ENCODE measurements at regions not wholly inside any gene's neighbourhood (a gene's known extent, or its start where the extent isn't known, plus 50 kb on each side); places are given as distances from the start of the nearest gene placed in this dataset.

GRCh38 chr15:88707771-88708654, 69.2 kb downstream of the ISG20 start:
- Mint-ChIP-seq H3K4me3 (peak overlapping the region in 1 of 2 donors; percentile 35), H3K36me3 (no peaks in the 10 kb centered on the region), H3K27ac (no peak overlapping the region), H3K9me3 (peaks cover 0 to 9% (median 0%) of the 10 kb centered on the region in 7 donors), H3K4me1 (peaks cover 8% of the 10 kb centered on the region), H3K27me3 (ENCODE audit: low read depth in 3 of 3) (peaks cover 28 to 48% (median 33%) of the 10 kb centered on the region in 3 donors)
- DNase-seq = no peak
- Histone ChIP-seq H3K4me3 (replicated peaks in 1 of 3; ENCODE audit: low read depth in 2 of 3, low read length in 3 of 3) (no peak overlapping the region), H3K9ac (ENCODE audit: insufficient read depth, low read length, poor library complexity, severe bottlenecking) (no peak overlapping the region), H3K4me1 (ENCODE audit: control insufficient read depth in 1 of 2, insufficient read depth in 2 of 2, low read length in 2 of 2) (peaks cover 0 to 19% of the 10 kb centered on the region in 2 donors), H3K79me2 (ENCODE audit: insufficient read depth, low read length) (no peaks in the 10 kb centered on the region), H2AFZ (ENCODE audit: insufficient read depth, low read depth, low read length, poor library complexity, severe bottlenecking) (no peak overlapping the region), H4K20me1 (ENCODE audit: insufficient read depth, low read length) (no peaks in the 10 kb centered on the region), H3K4me2 (replicated peaks; ENCODE audit: extremely low read depth, low read length, poor library complexity, severe bottlenecking) (no peak overlapping the region), H3K36me3 (replicated peaks in 1 of 2; ENCODE audit: control insufficient read depth in 1 of 2, insufficient read depth in 2 of 2, low read length in 2 of 2) (no peaks in the 10 kb centered on the region), H3K27ac (ENCODE audit: low read depth in 1 of 2, low read length in 2 of 2) (no peak overlapping the region), H3K9me3 (replicated peaks in 1 of 2; ENCODE audit: control insufficient read depth in 1 of 2, insufficient read depth in 1 of 2, low read length in 2 of 2) (peaks cover 0 to 5% of the 10 kb centered on the region in 2 donors), H3K27me3 (ENCODE audit: control insufficient read depth in 2 of 2, insufficient read depth in 2 of 2, low read length in 2 of 2) (peaks cover 27 to 46% of the 10 kb centered on the region in 2 donors)
- intact Hi-C loops (cut with micrococcal nuclease) = no loop called here
- 64% methylated on average over 4 of the region's 8 CpGs for WGBS (ENCODE audit: insufficient coverage)
- no peak for TF ChIP-seq CTCF (IDR thresholded peaks at IDR 0.05)

DNA sequence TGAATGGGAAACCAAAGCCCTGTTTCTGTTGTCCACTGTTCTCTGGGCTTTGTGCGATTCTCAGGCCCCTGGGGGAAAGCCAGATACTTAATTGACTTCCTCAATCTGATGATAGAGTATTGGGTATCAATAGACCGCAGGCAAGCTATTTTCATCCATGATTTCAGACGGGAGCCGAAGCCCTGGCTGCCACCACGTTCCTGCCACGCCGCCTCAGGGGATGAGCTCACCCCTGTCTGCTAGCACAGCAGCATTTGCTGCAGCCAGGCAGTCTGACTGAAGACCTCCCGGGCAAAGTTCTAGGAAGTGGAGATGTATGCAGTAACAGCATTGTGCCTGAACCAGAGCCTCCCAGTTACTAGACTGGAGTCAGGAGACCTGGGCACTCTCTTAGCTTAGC, 69.8 kb downstream of the ISG20 start:
- Histone ChIP-seq H4K20me1 (ENCODE audit: insufficient read depth, low read length) (no peaks in the 10 kb centered on the region), H3K4me3 (replicated peaks in 1 of 3; ENCODE audit: low read depth in 2 of 3, low read length in 3 of 3) (no peak overlapping the region), H3K79me2 (ENCODE audit: insufficient read depth, low read length) (no peaks in the 10 kb centered on the region), H3K36me3 (replicated peaks in 1 of 2; ENCODE audit: control insufficient read depth in 1 of 2, insufficient read depth in 2 of 2, low read length in 2 of 2) (no peaks in the 10 kb centered on the region), H3K9ac (ENCODE audit: insufficient read depth, low read length, poor library complexity, severe bottlenecking) (no peak overlapping the region), H2AFZ (ENCODE audit: insufficient read depth, low read depth, low read length, poor library complexity, severe bottlenecking) (no peak overlapping the region), H3K27ac (ENCODE audit: low read depth in 1 of 2, low read length in 2 of 2) (no peak overlapping the region), H3K4me2 (replicated peaks; ENCODE audit: extremely low read depth, low read length, poor library complexity, severe bottlenecking) (no peak overlapping the region), H3K4me1 (ENCODE audit: control insufficient read depth in 1 of 2, insufficient read depth in 2 of 2, low read length in 2 of 2) (peaks cover 0 to 19% of the 10 kb centered on the region in 2 donors), H3K9me3 (replicated peaks in 1 of 2; ENCODE audit: control insufficient read depth in 1 of 2, insufficient read depth in 1 of 2, low read length in 2 of 2) (peaks cover 0 to 5% of the 10 kb centered on the region in 2 donors), H3K27me3 (ENCODE audit: control insufficient read depth in 2 of 2, insufficient read depth in 2 of 2, low read length in 2 of 2) (peaks cover 27 to 45% of the 10 kb centered on the region in 2 donors)
- peak in 1 of 3 donors; percentile 67 for DNase-seq
- Mint-ChIP-seq H3K36me3 (no peaks in the 10 kb centered on the region), H3K4me1 (peaks cover 8% of the 10 kb centered on the region), H3K9me3 (peaks cover 0 to 9% (median 0%) of the 10 kb centered on the region in 7 donors), H3K27ac (peak overlapping the region in 1 of 7 donors; percentile 15), H3K27me3 (ENCODE audit: low read depth in 3 of 3) (peaks cover 28 to 42% (median 33%) of the 10 kb centered on the region in 3 donors), H3K4me3 (peak overlapping the region in 1 of 2 donors; percentile 35)
- intact Hi-C loops (cut with micrococcal nuclease) = no loop called here
- WGBS (ENCODE audit: insufficient coverage) = 87% methylated on average over 8 of the region's 8 CpGs
- no peak for TF ChIP-seq CTCF (IDR thresholded peaks at IDR 0.05)
